Liver (tissue), 8 donors: ENCODE measurements at regions not wholly inside any gene's neighbourhood (a gene's known extent, or its start where the extent isn't known, plus 50 kb on each side); places are given as distances from the start of the nearest gene placed in this dataset.

ENCODE experiments used
- DNase-seq: peaks from one replicate; pipeline ENCODE4 v3.0.0-alpha.2; 2017; ENCODE audit warnings: low spot score
- H3K27ac ChIP-seq, 2 donors: one replicate each; pipeline ENCODE4 v1.7.0; 2013; ENCODE audit warnings: inconsistent platforms in 2 of 2, low read length in 2 of 2, control low read depth in 1 of 2, low read depth in 1 of 2, mild to moderate bottlenecking in 1 of 2
- H3K27me3 ChIP-seq, 4 donors: one replicate each; pipeline versions ENCODE4 v1.6.1 to v1.7.0; 2013; ENCODE audit warnings: low read length in 3 of 4, inconsistent platforms in 1 of 4, mild to moderate bottlenecking in 1 of 4, moderate library complexity in 1 of 4; ENCODE audit not compliant: control insufficient read depth in 4 of 4, insufficient read depth in 4 of 4
- H3K36me3 ChIP-seq, 4 donors: one replicate each; pipeline versions ENCODE4 v1.6.1 to v1.7.0; 2013; ENCODE audit warnings: low read length in 3 of 4, mild to moderate bottlenecking in 3 of 4, low read depth in 1 of 4, moderate library complexity in 1 of 4; ENCODE audit not compliant: control insufficient read depth in 4 of 4, insufficient read depth in 3 of 4
- H3K4me1 ChIP-seq, 4 donors: one replicate each; pipeline versions ENCODE4 v1.6.1 to v1.7.0; 2013; ENCODE audit warnings: low read length in 3 of 4, mild to moderate bottlenecking in 3 of 4, moderate library complexity in 1 of 4; ENCODE audit not compliant: control insufficient read depth in 4 of 4, insufficient read depth in 4 of 4
- H3K4me3 ChIP-seq, 3 donors: one replicate each; pipeline versions ENCODE4 v1.6.1 to v1.7.0; 2013; ENCODE audit warnings: low read length in 3 of 3, control low read depth in 1 of 3, low read depth in 1 of 3, mild to moderate bottlenecking in 1 of 3
- H3K9ac ChIP-seq, 2 donors: one replicate each; pipeline ENCODE4 v1.7.0; 2013; ENCODE audit warnings: low read length in 2 of 2, mild to moderate bottlenecking in 2 of 2, moderate library complexity in 2 of 2, control low read depth in 1 of 2, low read depth in 1 of 2
- H3K9me3 ChIP-seq, 4 donors: one replicate each; pipeline versions ENCODE4 v1.6.1 to v1.7.0; 2013; ENCODE audit warnings: low read length in 3 of 4; ENCODE audit not compliant: control insufficient read depth in 4 of 4
- ATF3 ChIP-seq: IDR thresholded peaks from 2 replicates; pipeline ENCODE4 v1.6.1; 2016; ENCODE audit warnings: antibody characterized with exemption
- CTCF ChIP-seq: fragments of 150-350 bp; IDR thresholded peaks from 2 replicates; pipeline ENCODE4 v1.5.1; 2017; ENCODE audit warnings: improper control_type of control experiment, low read depth, low read length; ENCODE audit not compliant: missing input control
- EGR1 ChIP-seq, 2 donors: IDR thresholded peaks; 2 replicates each; pipeline ENCODE4 v1.6.1; 2016 to 2018; ENCODE audit warnings: antibody characterized with exemption in 2 of 2, low read depth in 2 of 2
- FOXA1 ChIP-seq: IDR thresholded peaks from 2 replicates; pipeline ENCODE4 v1.6.1; 2016; ENCODE audit warnings: antibody characterized with exemption
- FOXA2 ChIP-seq: IDR thresholded peaks from 2 replicates; pipeline ENCODE4 v1.6.1; 2016; ENCODE audit warnings: antibody characterized with exemption
- HNF4A ChIP-seq, 2 donors: conservative IDR thresholded peaks; 2 replicates each; pipeline ENCODE4 v1.6.1; 2016; ENCODE audit warnings: antibody characterized with exemption in 2 of 2, mild to moderate bottlenecking in 2 of 2
- HNF4G ChIP-seq: IDR thresholded peaks from 2 replicates; pipeline ENCODE4 v1.6.1; 2016; ENCODE audit warnings: antibody characterized with exemption
- JUND ChIP-seq, 2 donors: IDR thresholded peaks; 2 replicates each; pipeline ENCODE4 v1.6.1; 2016; ENCODE audit warnings: antibody characterized with exemption in 2 of 2
- MAX ChIP-seq: IDR thresholded peaks from 2 replicates; pipeline ENCODE4 v1.6.1; 2016; ENCODE audit warnings: antibody characterized with exemption
- NR2F2 ChIP-seq: IDR thresholded peaks from 2 replicates; pipeline ENCODE4 v1.6.1; 2016; ENCODE audit warnings: antibody characterized with exemption
- RAD21 ChIP-seq, 2 donors: IDR thresholded peaks; 2 replicates each; pipeline ENCODE4 v1.6.1; 2016; ENCODE audit warnings: antibody characterized with exemption in 2 of 2, mild to moderate bottlenecking in 2 of 2
- RXRA ChIP-seq, 2 donors: IDR thresholded peaks; 2 replicates each; pipeline ENCODE4 v1.6.1; 2017 to 2018; ENCODE audit warnings: antibody characterized with exemption in 2 of 2, mild to moderate bottlenecking in 1 of 2
- SP1 ChIP-seq: IDR thresholded peaks from 2 replicates; pipeline ENCODE4 v1.6.1; 2018; ENCODE audit warnings: antibody characterized with exemption, mild to moderate bottlenecking
- TAF1 ChIP-seq: conservative IDR thresholded peaks from 2 replicates; pipeline ENCODE4 v1.6.1; 2016; ENCODE audit warnings: antibody characterized with exemption, mild to moderate bottlenecking
- YY1 ChIP-seq: IDR thresholded peaks from 2 replicates; pipeline ENCODE4 v1.6.1; 2016; ENCODE audit warnings: antibody characterized with exemption, mild to moderate bottlenecking
- ZBTB33 ChIP-seq: IDR thresholded peaks from 2 replicates; pipeline ENCODE4 v1.6.1; 2016; ENCODE audit warnings: antibody characterized with exemption
- WGBS: extraction: QIAGEN DNeasy Blood & Tissue Kit; methylation state at CpG from one replicate; pipeline ENCODE4 v1.1.7; 2013; 5-methylcytosine and 5-hydroxymethylcytosine counted together
- donor health status: healthy.
- donor health status: healthy.
- donor health status: healthy.
- donor health status: healthy.
- donor health status: healthy.

GRCh38 chr4:187094144-187094543, 370.5 kb upstream of the FAT1 start:
- H3K27ac ChIP-seq, result no peak overlapping the region
- H3K9ac ChIP-seq, result no peak overlapping the region
- H3K36me3 ChIP-seq, result no peaks in the 10 kb centered on the region
- DNase-seq, result no peak
- no peaks in the 10 kb centered on the region for H3K4me1 ChIP-seq
- no peak for TF ChIP-seq RAD21 (IDR thresholded peaks at IDR 0.05)
- no peak for TF ChIP-seq CTCF
- no peak for TF ChIP-seq ATF3
- no peak for TF ChIP-seq MAX
- no peak for TF ChIP-seq FOXA1
- no peak for TF ChIP-seq HNF4G
- TF ChIP-seq JUND (IDR thresholded peaks at IDR 0.05), result no peak
- no peak for TF ChIP-seq YY1
- TF ChIP-seq FOXA2, result no peak
- TF ChIP-seq TAF1, result no peak
- no peak for TF ChIP-seq ZBTB33
- no peak for TF ChIP-seq HNF4A (conservative IDR thresholded peaks at IDR 0.05)
- no peaks in the 10 kb centered on the region for H3K27me3 ChIP-seq
- WGBS, result 57% methylated on average over 3 of the region's 3 CpGs
- H3K4me3 ChIP-seq, result no peak overlapping the region
- H3K9me3 ChIP-seq, result peaks cover 2 to 11% (median 6%) of the 10 kb centered on the region in 4 donors

GRCh38 chr4:187098429-187098828, 374.8 kb upstream of the FAT1 start:
- TF ChIP-seq ZBTB33, result no peak
- no peak overlapping the region for H3K4me3 ChIP-seq
- 41% methylated on average over 2 of the region's 2 CpGs for WGBS
- H3K9ac ChIP-seq, result no peak overlapping the region
- H3K27me3 ChIP-seq, result peaks cover 0 to 2% (median 0%) of the 10 kb centered on the region in 4 donors
- H3K27ac ChIP-seq, result no peak overlapping the region
- H3K9me3 ChIP-seq, result peaks cover 3 to 11% (median 6%) of the 10 kb centered on the region in 4 donors
- H3K36me3 ChIP-seq, result no peaks in the 10 kb centered on the region
- H3K4me1 ChIP-seq, result no peaks in the 10 kb centered on the region
- no peak for DNase-seq

- DNase-seq, result no peak
- 84% methylated on average over 4 of the region's 4 CpGs for WGBS
- H3K9me3 ChIP-seq, result peaks cover 0 to 2% (median 2%) of the 10 kb centered on the region in 4 donors
- H3K27me3 ChIP-seq, result peaks cover 0 to 2% (median 0%) of the 10 kb centered on the region in 4 donors
- no peak overlapping the region for H3K9ac ChIP-seq
- no peaks in the 10 kb centered on the region for H3K4me1 ChIP-seq
- no peak overlapping the region for H3K27ac ChIP-seq
- H3K4me3 ChIP-seq, result no peak overlapping the region
- no peaks in the 10 kb centered on the region for H3K36me3 ChIP-seq
- no peak for TF ChIP-seq TAF1
- TF ChIP-seq SP1, result no peak
- TF ChIP-seq YY1, result no peak
- no peak for TF ChIP-seq HNF4G
- TF ChIP-seq ZBTB33, result no peak
- no peak for TF ChIP-seq FOXA2
- TF ChIP-seq ATF3, result no peak
- TF ChIP-seq RAD21 (IDR thresholded peaks at IDR 0.05), result no peak
- no peak for TF ChIP-seq NR2F2
- TF ChIP-seq CTCF, result no peak
- TF ChIP-seq EGR1 (IDR thresholded peaks at IDR 0.05; ENCODE audit: low read depth in 2 of 2), result no peak
- TF ChIP-seq RXRA (IDR thresholded peaks at IDR 0.05), result no peak
- TF ChIP-seq HNF4A (conservative IDR thresholded peaks at IDR 0.05), result no peak
Observed at GRCh38 chr4:187103351-187103750, 379.7 kb upstream of the FAT1 start.
